NCI-H1436 (cell line): ENCODE measurements at regions not wholly inside any gene's neighbourhood (a gene's known extent, or its start where the extent isn't known, plus 50 kb on each side); places are given as distances from the start of the nearest gene placed in this dataset.

Source experiments
- DNase-seq: peaks from one replicate; lab custom pipeline; 2025; lab: John Stamatoyannopoulos, UW

- no peak for DNase-seq
Observed at GRCh38 chr2:238581126-238581525, 154.4 kb downstream of the ASB1 start.

GRCh38 chr2:238582159-238582558, 155.4 kb downstream of the ASB1 start:
- no peak for DNase-seq

GRCh38 chr2:238584617-238585016, 157.9 kb downstream of the ASB1 start:
- no peak for DNase-seq

DNA sequence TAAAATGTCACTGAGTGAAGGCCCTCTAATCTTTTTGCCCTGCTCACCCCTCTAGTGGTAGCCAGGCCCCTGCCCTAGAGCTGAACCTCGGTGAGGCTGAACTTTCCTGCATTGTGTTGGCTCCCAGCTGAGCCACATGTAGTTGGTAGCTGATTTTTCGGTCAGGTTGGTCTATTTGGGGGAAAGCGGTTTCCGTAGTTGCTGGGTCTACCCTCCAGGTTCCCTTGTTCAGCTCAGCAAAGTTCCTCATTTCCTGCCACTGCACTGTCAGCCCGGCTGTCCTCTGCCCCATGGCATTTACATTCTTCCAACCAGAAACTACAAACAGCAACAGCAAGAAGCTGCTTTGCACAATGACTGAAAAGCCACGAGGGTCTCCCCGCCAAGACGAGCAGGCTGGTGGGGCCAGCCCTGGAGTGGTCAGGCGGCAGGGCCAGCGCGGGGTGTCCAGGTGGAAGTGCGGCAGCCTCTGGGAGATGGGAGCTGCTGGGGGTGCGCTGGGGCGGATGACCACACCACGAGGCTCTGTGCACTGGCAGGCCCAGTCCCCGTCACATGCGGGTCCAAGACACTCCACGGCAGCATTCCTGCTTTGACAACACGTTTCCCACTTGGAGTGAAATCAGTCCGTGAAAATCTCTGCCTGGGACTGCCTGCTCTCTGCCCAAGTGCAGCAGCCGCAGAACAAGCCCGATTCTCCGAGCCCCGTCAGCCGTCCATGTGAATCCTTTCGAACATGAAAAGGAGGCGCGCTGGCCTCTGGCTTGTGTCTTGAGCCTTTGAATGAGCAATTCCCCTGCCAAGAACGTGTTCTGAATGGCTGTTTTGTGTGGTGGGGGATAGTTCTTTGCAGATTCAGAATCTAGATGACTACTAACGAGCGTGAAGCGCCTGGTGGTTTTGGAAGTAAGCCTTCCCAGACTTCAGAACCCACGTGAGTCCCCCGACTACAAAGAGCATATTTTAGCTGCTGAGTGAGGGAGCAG, 159.4 kb downstream of the ASB1 start:
- DNase-seq = no peak

DNA sequence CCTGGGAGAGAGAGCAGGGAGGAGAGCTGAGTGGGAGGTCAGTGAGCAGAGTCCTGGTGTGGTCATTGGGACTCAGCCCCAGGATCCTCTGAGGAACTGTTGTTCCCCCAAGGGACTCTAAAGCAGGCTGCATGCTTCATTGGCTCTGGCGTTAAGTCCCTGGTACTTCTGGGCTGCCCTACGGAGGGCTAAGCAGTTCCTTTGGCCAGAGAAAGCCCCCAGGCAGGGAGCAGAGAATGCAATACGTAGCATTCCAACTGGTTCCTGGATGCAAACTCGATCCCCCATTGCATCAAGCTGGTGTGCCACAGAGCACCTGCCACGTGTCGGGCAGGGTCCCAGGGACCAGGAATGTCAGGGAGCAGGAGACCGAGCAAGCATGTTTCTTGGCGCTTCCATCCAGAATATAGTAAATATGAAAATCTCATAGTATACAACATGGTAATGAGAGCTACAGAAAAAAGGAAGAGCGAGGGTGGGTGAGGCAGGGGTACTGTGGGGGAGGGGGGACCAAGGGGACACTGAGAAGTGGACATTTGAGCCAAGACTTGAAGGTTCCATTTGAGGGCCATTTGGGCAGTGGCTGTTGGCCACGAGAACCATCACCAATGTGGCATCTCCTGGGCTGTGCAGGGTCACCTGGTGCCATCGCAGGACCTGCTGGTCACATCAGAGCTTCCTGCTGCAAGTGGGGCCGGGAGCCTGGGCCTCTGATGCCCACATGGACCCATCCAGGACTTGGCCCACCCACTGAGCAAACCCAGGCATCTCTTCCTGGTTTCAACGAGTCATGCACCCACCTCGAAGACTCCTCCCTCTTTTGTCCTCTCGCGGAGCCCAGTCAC, 160.4 kb downstream of the ASB1 start:
- no peak for DNase-seq

GRCh38 chr2:238587776-238588660, 161.3 kb downstream of the ASB1 start:
- no peak for DNase-seq

DNA sequence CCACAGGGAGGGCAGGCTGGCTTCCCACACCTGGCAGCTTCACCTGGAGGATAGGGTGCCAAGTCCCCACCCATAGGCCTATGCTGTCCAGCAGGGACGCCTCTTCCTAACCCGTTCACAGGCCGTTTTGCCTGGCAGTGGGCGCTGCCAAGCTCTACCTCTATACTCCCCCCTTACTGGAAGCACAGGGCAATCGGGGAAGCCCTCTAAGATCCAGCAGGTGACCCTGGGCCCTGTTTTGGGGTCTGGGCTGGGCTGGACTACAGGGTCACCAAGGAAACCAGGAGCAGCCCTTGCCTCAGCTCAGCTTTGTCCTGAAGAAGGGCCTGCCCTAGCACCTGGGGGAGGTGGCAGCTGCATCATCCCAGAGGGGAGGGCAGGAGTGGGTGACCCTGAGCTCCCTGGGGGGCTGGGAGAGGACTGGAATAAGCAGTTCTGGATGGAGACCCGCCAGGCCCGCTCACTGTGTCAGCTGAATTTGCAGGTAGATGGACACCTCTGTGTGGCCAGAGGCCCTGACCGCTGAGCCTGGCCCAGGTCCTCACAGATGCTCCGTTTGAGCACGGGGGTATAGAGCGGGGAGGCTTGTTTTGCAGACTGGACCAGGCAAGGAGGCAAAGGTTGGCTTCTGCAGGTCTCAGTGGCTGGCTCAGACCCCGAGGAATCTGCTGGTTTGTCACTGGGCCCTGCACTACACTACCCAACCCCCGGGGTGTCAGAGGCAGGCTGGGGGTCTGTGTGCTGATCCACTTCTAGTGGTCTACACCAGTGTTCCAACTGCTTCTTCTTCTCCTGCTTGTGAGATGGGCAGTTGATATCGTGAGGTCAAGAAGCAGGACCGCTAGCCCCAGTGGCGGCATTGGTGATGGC, 163.1 kb downstream of the ASB1 start:
- DNase-seq = no peak

DNA sequence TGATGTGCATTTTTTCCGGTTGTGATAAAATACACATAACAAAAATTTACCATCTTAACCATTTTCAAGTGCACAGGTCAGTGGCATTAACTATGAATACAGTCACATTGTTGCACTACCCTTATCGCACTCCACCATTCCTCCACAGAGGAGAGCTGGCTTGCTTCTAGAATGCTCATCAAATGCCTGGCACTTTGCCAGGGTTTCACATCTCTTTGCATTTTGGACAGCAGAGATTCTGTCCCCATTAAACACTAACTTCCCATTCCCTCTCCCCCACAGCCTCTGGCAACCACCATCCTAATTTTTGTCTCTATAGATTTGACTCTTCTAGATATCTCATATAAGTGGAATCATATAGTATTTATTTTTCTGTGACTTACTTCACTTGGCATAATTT, 165.0 kb downstream of the ASB1 start:
- no peak for DNase-seq

DNA sequence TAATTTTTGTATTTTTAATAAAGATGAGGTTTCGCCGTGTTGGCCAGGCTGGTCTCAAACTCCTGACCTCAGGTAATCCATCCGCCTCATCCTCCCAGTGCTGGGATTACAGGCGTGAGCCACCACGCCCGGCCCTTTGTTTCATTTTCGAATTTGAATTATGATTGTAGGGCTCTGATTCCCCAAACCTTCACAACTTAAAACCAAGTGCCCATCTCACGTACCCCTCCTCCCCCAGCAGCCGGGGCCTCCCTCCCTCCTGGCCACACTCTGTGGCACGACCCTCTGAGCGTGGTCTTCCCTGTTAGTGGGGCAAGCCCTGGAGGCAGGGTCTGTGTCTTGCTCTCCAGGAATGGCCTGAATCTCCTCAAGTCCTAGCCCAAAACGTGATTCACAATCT, 166.5 kb downstream of the ASB1 start:
- no peak for DNase-seq

GRCh38 chr2:238593678-238594077, 167.0 kb downstream of the ASB1 start:
- DNase-seq = no peak

- no peak for DNase-seq
Observed at GRCh38 chr2:238594796-238595749, 168.3 kb downstream of the ASB1 start.

- no peak for DNase-seq
Observed at GRCh38 chr2:238595750-238596570, 169.2 kb downstream of the ASB1 start.

- DNase-seq = no peak
Observed at GRCh38 chr2:238596571-238597551, 170.1 kb downstream of the ASB1 start.

DNA sequence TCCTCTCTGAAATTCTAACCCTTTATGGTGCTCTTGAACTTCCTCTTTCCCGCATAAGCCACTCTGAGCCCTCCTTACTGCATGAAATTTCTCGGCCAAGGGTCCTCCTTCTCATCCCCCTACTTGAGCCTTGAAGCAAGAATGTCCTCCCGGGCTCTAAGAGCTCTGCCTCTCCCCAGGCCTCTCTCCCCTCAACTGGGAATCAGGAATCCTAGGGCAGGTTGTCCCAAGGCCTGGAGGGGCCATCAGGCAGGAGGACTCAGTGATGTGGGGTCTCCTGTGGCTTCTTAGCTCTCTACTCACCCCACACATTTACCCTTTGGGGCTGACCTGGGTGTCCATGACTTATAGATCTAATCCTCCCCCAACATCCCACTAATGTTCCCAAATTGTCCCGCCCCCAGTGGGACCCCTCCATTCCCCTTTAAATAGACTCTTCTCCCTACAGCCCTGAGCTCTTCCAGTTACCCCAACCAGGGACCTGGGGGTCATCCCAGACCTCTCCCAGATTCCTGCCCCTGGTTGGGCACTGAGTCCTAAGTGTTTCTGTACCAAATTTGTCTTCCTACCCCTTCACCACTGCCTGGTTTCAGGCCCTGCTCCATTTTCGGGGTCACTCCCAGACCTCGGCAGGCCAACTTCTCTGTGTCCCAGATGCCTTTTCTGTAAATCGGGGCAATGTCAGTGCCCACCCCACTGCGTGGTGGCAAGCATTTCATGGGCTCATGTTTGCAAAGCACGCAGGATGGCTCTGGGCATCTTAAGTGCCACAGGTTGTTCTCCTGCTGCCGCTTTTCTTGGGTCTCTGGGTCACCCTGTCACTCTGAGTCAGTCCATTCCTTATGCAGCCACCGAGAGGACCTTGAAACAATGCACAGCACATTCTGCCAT, 171.2 kb downstream of the ASB1 start:
- DNase-seq = no peak

- DNase-seq = no peak
Observed at GRCh38 chr2:238598802-238599530, 172.2 kb downstream of the ASB1 start.
